T-cell (primary cell): ENCODE measurements at regions not wholly inside any gene's neighbourhood (a gene's known extent, or its start where the extent isn't known, plus 50 kb on each side); places are given as distances from the start of the nearest gene placed in this dataset.

Experiments used
- ATAC-seq, 4 experiments: fragments of 200-7000 bp in 3 of 4; fragments of 150-1000 bp in 1 of 4; cut with Tn5 transposase; replicated peaks in 1 of 4; 1 replicate in 3 of 4; 2 replicates in 1 of 4; pipeline ENCODE4 v1.10.0; 2021; ENCODE audit warnings: moderate library complexity in 3 of 4, mild to moderate bottlenecking in 2 of 4, moderate number of reproducible peaks in 1 of 4
- CTCF ChIA-PET, 2 donors: fragments of 300-600 bp; sonication (Branson Sonifier 250); formaldehyde crosslinking; loops; one replicate each; lab custom pipeline; 2022; ENCODE audit warnings: antibody characterized with exemption in 2 of 2; lab: Charles Lee
- POLR2A ChIA-PET, 2 donors: fragments of 300-600 bp; sonication (Branson Sonifier 250); formaldehyde crosslinking; loops; one replicate each; lab custom pipeline; 2022; ENCODE audit warnings: antibody characterized with exemption in 2 of 2; lab: Charles Lee
- DNase-seq, 35 experiments: peaks; one replicate each; pipeline versions ENCODE4 v3.0.0 to v3.0.0-alpha.2; 2013 to 2023
- H3K27ac ChIP-seq: one replicate; pipeline ENCODE4 v1.5.1; 2013; ENCODE audit warnings: low read length
- H3K27me3 ChIP-seq, 2 experiments: replicated peaks in 1 of 2; 1 replicate in 1 of 2; 2 replicates in 1 of 2; pipeline versions ENCODE4 v1.6.1 to v1.7.0; 2013; ENCODE audit warnings: low read length in 1 of 2, mixed read lengths in 1 of 2; ENCODE audit not compliant: control insufficient read depth in 2 of 2, insufficient read depth in 2 of 2; ENCODE audit errors: extremely low read depth in 1 of 2
- H3K36me3 ChIP-seq, 2 donors: 1 replicate in 1 of 2; 2 replicates in 1 of 2; pipeline versions ENCODE4 v1.6.1 to v1.7.0; 2013; ENCODE audit warnings: low read length in 1 of 2; ENCODE audit not compliant: control insufficient read depth in 2 of 2, insufficient read depth in 1 of 2; ENCODE audit errors: extremely low read depth in 1 of 2
- H3K4me1 ChIP-seq, 2 experiments: 1 replicate in 1 of 2; 2 replicates in 1 of 2; pipeline versions ENCODE4 v1.6.1 to v1.7.0; 2013; ENCODE audit warnings: low read length in 2 of 2, mixed read lengths in 1 of 2; ENCODE audit not compliant: insufficient read depth in 2 of 2, control insufficient read depth in 1 of 2; ENCODE audit errors: extremely low read depth in 1 of 2
- H3K4me3 ChIP-seq, 2 donors: 1 replicate in 1 of 2; 2 replicates in 1 of 2; pipeline versions ENCODE4 v1.5.1 to v1.7.0; 2013; ENCODE audit warnings: mild to moderate bottlenecking in 2 of 2, low read length in 1 of 2, moderate library complexity in 1 of 2; ENCODE audit not compliant: control insufficient read depth in 1 of 2; ENCODE audit errors: extremely low read depth in 1 of 2
- H3K9me3 ChIP-seq: 2 replicates; pipeline ENCODE4 v1.7.0; 2013
- H3K27ac Mint-ChIP-seq, 2 donors: one replicate each; pipeline ENCODE4 v1.8.0; 2020 to 2021; ENCODE audit warnings: mild to moderate bottlenecking in 2 of 2, mixed read lengths in 2 of 2
- H3K27me3 Mint-ChIP-seq, 2 donors: one replicate each; pipeline ENCODE4 v1.8.0; 2021 to 2022; ENCODE audit warnings: mixed read lengths in 2 of 2
- H3K36me3 Mint-ChIP-seq: one replicate; pipeline ENCODE4 v1.8.0; 2021; ENCODE audit warnings: mixed read lengths
- H3K4me1 Mint-ChIP-seq, 3 donors: one replicate each; pipeline ENCODE4 v1.8.0; 2020 to 2022; ENCODE audit warnings: mixed read lengths in 3 of 3, mild to moderate bottlenecking in 1 of 3
- H3K4me3 Mint-ChIP-seq, 3 donors: one replicate each; pipeline ENCODE4 v1.8.0; 2020 to 2022; ENCODE audit warnings: mild to moderate bottlenecking in 3 of 3, mixed read lengths in 3 of 3, moderate library complexity in 3 of 3
- H3K9me3 Mint-ChIP-seq, 3 donors: one replicate each; pipeline ENCODE4 v1.8.0; 2020 to 2022; ENCODE audit warnings: mixed read lengths in 3 of 3
- WGBS: methylation state at CpG from one replicate; pipeline ENCODE4 v1.1.5; 2013; ENCODE audit warnings: missing lambda C conversion rate; ENCODE audit not compliant: insufficient coverage; 5-methylcytosine and 5-hydroxymethylcytosine counted together

DNA sequence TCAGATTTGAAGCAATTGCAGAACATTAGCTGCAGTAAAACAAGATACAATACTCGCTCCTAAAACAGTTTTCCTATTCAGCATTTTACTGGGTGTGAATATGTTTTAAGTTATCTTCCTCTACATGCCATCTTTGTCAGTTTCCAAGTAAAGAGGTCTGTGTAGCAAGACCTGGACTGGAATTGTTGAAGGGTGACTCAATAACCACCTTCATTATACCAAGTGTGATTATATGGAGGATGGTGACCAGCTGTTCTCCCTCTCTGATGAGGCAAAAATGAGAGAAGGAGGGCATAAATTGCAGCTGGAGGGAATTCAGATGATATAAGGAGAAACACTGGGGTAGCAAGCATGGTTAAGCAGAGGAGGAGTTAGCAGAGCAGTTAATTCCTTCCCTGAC lies 922.1 kb upstream of the SLIT2 start:
- Mint-ChIP-seq H3K4me3 (no peak overlapping the region), H3K4me1 (no peaks in the 10 kb centered on the region), H3K27me3 (no peaks in the 10 kb centered on the region), H3K36me3 (no peaks in the 10 kb centered on the region), H3K9me3 (peaks cover 9 to 34% (median 28%) of the 10 kb centered on the region in 3 donors), H3K27ac (no peak overlapping the region)
- Histone ChIP-seq H3K36me3 (no peaks in the 10 kb centered on the region), H3K27ac (no peak overlapping the region), H3K4me1 (no peaks in the 10 kb centered on the region), H3K27me3 (no peaks in the 10 kb centered on the region), H3K9me3 (no peaks in the 10 kb centered on the region), H3K4me3 (no peak overlapping the region)
- ATAC-seq (no peak), DNase-seq (no peak)
- ChIA-PET POLR2A (no interaction called here), CTCF (no interaction called here)
- WGBS: no CpG with 5 or more reads among the region's 1 CpG

- H3K4me3 ChIP-seq: no peak overlapping the region
- H3K27me3 ChIP-seq: no peaks in the 10 kb centered on the region
- 100% methylated on average over 4 of the region's 4 CpGs for whole genome bisulfite sequencing
- POLR2A ChIA-PET: no interaction called here
- Mint-ChIP-seq H3K36me3 (no peaks in the 10 kb centered on the region), H3K9me3 (peaks cover 10 to 31% (median 25%) of the 10 kb centered on the region in 3 donors), H3K4me1 (no peaks in the 10 kb centered on the region), H3K27me3 (no peaks in the 10 kb centered on the region), H3K4me3 (no peak overlapping the region), H3K27ac (no peak overlapping the region)
- CTCF ChIA-PET: no interaction called here
- no peak overlapping the region for H3K27ac ChIP-seq
- ATAC-seq: no peak
- H3K4me1 ChIP-seq: no peaks in the 10 kb centered on the region
- H3K36me3 ChIP-seq: no peaks in the 10 kb centered on the region
- H3K9me3 ChIP-seq: no peaks in the 10 kb centered on the region
- no peak for DNase-seq
Observed at GRCh38 chr4:19329077-19329476, 922.6 kb upstream of the SLIT2 start.

DNA sequence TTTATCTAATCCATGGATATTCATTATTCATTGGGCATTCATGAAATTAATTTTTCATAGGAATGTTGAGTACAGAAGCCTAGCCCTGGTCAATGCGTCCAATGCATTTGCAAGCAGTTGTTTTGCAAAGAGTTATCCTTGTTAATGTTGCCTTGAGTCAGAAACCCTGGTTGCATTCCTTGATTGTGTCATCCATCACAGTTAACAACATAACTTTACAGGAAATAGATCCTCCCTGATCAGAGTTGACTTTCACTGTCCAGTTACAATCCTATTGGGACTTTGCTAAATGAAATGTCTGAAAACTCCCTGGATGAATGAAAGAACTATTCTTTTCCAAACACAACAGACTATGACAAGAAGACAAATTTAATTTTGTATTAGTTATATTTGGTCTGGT lies 924.3 kb upstream of the SLIT2 start:
- POLR2A ChIA-PET: no interaction called here
- H3K4me3 Mint-ChIP-seq: no peak overlapping the region
- no CpG with 5 or more reads among the region's 1 CpG for WGBS

DNA sequence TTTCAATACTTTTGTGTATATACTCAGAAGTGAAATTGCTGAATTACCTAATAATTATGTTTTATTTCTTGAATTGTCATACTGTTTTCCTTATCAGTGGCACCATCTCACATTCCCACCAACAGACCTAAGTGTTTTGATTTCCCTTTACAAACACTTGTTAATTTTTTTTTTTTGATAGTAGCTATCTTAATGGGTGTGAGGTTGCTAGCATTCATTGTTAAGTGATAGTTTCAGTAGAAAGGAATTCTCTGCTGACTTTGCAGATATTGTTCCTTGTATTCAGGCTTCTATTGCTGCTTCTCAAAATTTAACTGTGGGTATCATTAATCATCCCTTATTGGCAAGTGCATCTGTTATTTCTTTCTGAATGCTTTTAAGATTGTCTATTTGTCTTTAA lies 927.5 kb upstream of the SLIT2 start:
- ChIA-PET CTCF (no interaction called here), POLR2A (interaction anchor here in 1 of 2 donors (0.6 kb wide), 1 partner anchor 843 kb away, joined by 3 read pairs; no protein-coding TSS in a partner anchor)
- ATAC-seq (no peak), DNase-seq (no peak)
- Mint-ChIP-seq H3K36me3 (no peaks in the 10 kb centered on the region), H3K4me3 (no peak overlapping the region), H3K9me3 (peaks cover 7 to 23% (median 9%) of the 10 kb centered on the region in 3 donors), H3K27ac (no peak overlapping the region), H3K4me1 (no peaks in the 10 kb centered on the region), H3K27me3 (no peaks in the 10 kb centered on the region)
- Histone ChIP-seq H3K9me3 (no peaks in the 10 kb centered on the region), H3K27ac (no peak overlapping the region), H3K4me3 (no peak overlapping the region), H3K36me3 (no peaks in the 10 kb centered on the region), H3K4me1 (no peaks in the 10 kb centered on the region), H3K27me3 (no peaks in the 10 kb centered on the region)

More for the DNA sequence above, 924.3 kb upstream of the SLIT2 start:
- no peaks in the 10 kb centered on the region for H3K27me3 Mint-ChIP-seq
- CTCF ChIA-PET: interaction anchor here in 1 of 2 donors (0.7 kb wide), 1 partner anchor 166 kb away, joined by 3 read pairs; no protein-coding TSS in a partner anchor
- H3K27me3 ChIP-seq: no peaks in the 10 kb centered on the region
- peaks cover 9 to 27% (median 20%) of the 10 kb centered on the region in 3 donors for H3K9me3 Mint-ChIP-seq
- H3K36me3 Mint-ChIP-seq: no peaks in the 10 kb centered on the region
- H3K27ac ChIP-seq: no peak overlapping the region
- H3K4me3 ChIP-seq: no peak overlapping the region
- H3K4me1 ChIP-seq: no peaks in the 10 kb centered on the region
- H3K9me3 ChIP-seq: no peaks in the 10 kb centered on the region
- ATAC-seq (no peak), DNase-seq (no peak)
- no peak overlapping the region for H3K27ac Mint-ChIP-seq
- H3K36me3 ChIP-seq: no peaks in the 10 kb centered on the region
- no peaks in the 10 kb centered on the region for H3K4me1 Mint-ChIP-seq

DNA sequence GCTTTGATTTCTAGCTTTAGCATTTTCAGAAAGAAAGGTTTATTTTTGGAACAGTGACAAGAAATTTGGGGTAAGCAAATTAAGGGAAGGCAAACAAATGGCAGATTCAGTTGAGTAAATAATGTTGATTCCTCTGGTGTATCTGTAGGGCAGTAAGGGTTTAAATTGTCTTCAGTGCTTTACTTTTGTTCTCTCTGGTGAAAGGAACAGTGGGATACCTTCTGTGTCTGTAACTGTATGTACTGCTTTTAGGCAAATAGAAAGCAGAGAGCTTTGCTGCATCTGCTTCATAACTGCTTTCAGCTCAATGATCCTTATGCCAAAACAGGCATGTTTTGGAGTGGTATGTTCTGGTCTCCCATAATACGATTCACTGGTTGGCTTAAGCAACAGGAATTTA lies 932.1 kb upstream of the SLIT2 start:
- Histone ChIP-seq H3K4me1 (no peaks in the 10 kb centered on the region), H3K36me3 (no peaks in the 10 kb centered on the region), H3K27ac (no peak overlapping the region), H3K27me3 (no peaks in the 10 kb centered on the region), H3K4me3 (no peak overlapping the region), H3K9me3 (no peaks in the 10 kb centered on the region)
- no peak for ATAC-seq
- Mint-ChIP-seq H3K4me3 (no peak overlapping the region), H3K4me1 (no peaks in the 10 kb centered on the region), H3K9me3 (peaks cover 11 to 22% (median 12%) of the 10 kb centered on the region in 3 donors), H3K36me3 (no peaks in the 10 kb centered on the region), H3K27ac (no peak overlapping the region), H3K27me3 (no peaks in the 10 kb centered on the region)
- POLR2A ChIA-PET: no interaction called here
- CTCF ChIA-PET: no interaction called here
- 69% methylated on average over 1 of the region's 1 CpG for WGBS
- DNase-seq: no peak

DNA sequence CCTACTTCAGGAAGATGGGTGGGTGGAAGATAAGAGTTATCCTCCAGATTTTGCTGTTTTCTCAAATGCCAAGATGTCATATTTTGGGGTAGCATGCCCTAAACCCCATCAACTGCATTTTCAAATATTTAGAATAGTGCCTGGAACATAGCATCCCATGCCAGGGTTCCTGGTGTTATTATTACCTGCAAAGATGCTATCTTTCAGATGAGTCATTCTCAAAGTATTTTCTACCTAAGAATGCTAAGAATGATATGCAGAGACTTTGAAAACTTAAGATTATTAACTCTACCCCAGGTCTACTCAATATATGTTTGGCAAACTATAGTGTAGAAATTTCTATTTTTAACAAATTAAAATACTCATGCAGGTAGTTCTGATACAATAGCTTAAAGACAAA lies 934.3 kb upstream of the SLIT2 start:
- DNase-seq (no peak), ATAC-seq (no peak)
- H3K9me3 Mint-ChIP-seq: peaks cover 5 to 23% (median 9%) of the 10 kb centered on the region in 3 donors
- no peaks in the 10 kb centered on the region for H3K27me3 Mint-ChIP-seq
- Histone ChIP-seq H3K9me3 (no peaks in the 10 kb centered on the region), H3K4me1 (no peaks in the 10 kb centered on the region), H3K27ac (no peak overlapping the region), H3K36me3 (no peaks in the 10 kb centered on the region), H3K27me3 (no peaks in the 10 kb centered on the region), H3K4me3 (no peak overlapping the region)
- H3K4me1 Mint-ChIP-seq: no peaks in the 10 kb centered on the region
- H3K4me3 Mint-ChIP-seq: no peak overlapping the region
- no peaks in the 10 kb centered on the region for H3K36me3 Mint-ChIP-seq
- ChIA-PET CTCF (no interaction called here), POLR2A (no interaction called here)
- no peak overlapping the region for H3K27ac Mint-ChIP-seq

- no peaks in the 10 kb centered on the region for H3K27me3 ChIP-seq
- H3K4me1 Mint-ChIP-seq: no peaks in the 10 kb centered on the region
- ChIA-PET POLR2A (no interaction called here), CTCF (no interaction called here)
- no CpG with 5 or more reads among the region's 1 CpG for WGBS
- no peaks in the 10 kb centered on the region for H3K9me3 ChIP-seq
- H3K36me3 ChIP-seq: no peaks in the 10 kb centered on the region
- DNase-seq: no peak
- no peak overlapping the region for H3K4me3 Mint-ChIP-seq
- no peaks in the 10 kb centered on the region for H3K36me3 Mint-ChIP-seq
- no peaks in the 10 kb centered on the region for H3K27me3 Mint-ChIP-seq
- H3K4me3 ChIP-seq: no peak overlapping the region
- no peak overlapping the region for H3K27ac Mint-ChIP-seq
- peaks cover 10 to 22% (median 17%) of the 10 kb centered on the region in 3 donors for H3K9me3 Mint-ChIP-seq
- H3K27ac ChIP-seq: no peak overlapping the region
- no peak for ATAC-seq
- no peaks in the 10 kb centered on the region for H3K4me1 ChIP-seq
Observed at GRCh38 chr4:19314116-19314515, 937.6 kb upstream of the SLIT2 start.
